HG02870 (cell line): ENCODE measurements at regions not wholly inside any gene's neighbourhood (a gene's known extent, or its start where the extent isn't known, plus 50 kb on each side); places are given as distances from the start of the nearest gene placed in this dataset.
"Not testable (repeated sequence)": the region's sequence is repeated elsewhere in the genome, so short reads cannot be mapped to it uniquely, and the experiment has no call there.

Experiments used
- ATAC-seq: cut with Tn5 transposase; IDR thresholded peaks from one replicate; pipeline ENCODE4 v1.9.1; 2021; ENCODE audit warnings: mild to moderate bottlenecking, moderate library complexity; ENCODE audit not compliant: unreplicated experiment

DNA sequence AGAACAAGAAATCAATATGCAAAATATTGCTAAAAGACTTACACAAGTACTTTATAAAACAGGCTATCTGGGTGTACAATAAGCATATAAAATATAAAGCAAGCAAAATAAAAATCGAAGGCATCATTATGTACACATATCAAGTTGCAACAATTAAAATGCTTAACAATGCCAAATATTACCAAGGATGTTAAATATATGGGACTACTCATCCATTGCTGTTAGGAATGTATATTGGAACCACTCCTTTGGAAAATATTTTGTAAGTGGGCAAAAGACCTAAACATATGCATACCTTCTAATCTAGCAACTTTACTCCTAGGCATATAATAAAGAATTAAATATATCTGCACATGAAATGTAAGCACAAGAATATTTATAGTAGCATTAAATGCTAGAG lies 632.6 kb upstream of the COX7C start:
- ATAC-seq: no peak

DNA sequence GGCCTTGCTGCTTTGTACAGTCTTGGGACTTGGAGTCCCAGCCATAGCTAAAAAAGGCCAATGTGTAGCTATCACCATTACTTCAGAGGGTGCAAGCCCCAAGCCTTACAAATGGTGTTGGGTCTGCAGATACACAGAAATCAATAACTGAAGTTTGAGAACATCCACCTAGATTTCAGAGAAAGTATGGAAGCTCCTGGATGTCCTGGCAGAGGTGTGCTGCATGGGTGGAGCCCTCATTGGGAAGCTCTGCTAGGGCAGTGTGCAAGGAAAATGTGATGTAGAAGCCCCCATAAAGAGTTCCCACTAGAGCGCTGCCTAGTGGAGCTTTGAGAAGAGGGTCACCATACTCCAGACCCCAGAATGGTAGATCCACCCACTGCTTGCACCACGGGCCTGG lies 626.7 kb upstream of the COX7C start:
- no peak for ATAC-seq

DNA sequence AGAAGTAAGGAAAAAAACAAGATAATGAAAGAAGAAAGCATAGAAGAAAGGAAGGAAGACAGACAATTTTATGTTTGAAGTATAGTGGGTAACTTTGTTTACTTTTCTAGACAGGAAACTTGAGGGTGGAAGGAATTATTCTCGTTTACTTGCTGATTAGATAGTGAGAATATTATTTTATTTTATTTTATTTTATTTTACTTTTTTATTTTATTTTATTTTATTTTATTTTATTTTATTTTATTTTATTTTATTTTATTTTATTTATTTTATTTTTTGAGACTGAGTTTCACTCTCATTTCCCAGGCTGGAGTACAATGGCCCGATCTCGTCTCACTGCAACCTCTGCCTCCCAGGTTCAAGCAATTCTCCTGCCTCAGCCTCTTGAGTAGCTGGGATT lies 623.1 kb upstream of the COX7C start:
- not testable (repeated sequence) for ATAC-seq

DNA sequence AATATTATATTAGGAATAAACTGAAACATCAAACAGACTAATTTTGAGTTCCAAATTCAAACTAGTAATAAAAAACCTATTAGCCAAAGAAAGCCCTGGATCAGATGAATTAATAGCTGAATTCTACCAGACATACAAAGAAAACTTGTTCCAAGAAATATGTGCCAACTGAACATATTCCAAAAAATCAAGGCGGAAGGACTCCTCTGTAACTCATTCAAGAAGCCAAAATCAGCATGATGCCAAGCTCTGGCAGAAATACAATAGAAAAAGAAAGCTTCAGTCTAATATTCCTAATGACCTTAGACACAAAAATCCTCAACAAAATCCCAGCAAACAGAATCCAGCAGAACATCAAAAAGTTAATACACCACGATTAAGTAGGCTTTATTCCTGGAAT lies 619.1 kb upstream of the COX7C start:
- no peak for ATAC-seq

DNA sequence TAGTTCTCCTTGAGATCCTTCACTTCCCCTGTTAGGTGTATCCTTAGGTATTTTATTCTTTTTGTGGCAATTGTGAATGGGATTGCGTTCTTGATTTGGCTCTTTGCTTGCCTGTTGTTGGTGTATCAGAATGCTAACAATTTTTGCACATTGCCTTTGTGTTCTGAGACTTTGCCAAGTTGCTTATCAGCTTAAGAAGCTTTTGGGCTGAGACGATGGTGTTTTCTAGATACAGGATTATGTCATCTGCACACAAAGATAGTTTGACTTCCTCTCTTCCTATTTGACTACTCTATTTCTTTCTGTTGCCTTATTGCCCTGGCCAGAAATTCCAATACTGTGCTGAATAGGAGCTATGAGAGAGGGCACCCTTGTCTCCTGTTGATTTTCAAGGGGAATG lies 609.4 kb upstream of the COX7C start:
- ATAC-seq: no peak

DNA sequence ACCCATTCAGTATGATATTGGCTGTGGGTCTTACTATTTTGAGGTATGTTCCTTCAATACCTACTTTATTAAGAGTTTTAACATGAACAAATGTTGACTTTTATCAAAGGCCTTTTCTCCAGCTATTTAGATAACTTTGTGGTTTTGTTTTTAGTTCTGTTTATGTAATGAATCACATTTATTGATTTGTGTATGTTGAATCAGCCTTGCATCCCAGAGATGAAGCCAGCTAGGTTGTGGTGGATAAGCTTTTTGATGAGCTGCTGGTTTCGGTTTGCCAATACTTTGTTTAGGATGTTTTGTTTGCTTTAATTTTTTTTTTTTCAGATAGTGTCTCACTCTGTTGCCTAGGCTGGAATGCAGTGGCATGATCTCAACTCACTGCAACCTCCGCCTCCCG lies 609.0 kb upstream of the COX7C start:
- no peak for ATAC-seq

DNA sequence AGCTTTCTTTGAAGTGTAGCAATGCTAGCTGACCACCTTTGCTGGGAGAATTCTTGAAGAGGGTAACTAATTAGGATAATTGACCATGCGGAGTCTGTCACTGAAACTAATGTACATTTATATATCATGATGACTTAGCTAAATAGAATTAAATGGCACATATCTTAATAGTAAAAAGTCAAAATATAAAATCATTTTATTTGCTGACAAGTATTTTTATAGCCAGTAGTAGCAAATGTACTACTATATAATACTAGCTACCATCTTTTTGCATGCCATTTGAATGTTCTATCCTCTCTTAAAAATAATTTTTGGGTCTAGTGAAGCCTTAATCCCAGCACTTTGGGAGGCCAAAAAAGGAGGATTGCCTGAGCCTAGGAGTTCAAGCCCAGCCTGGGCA lies 605.8 kb upstream of the COX7C start:
- ATAC-seq: no peak

DNA sequence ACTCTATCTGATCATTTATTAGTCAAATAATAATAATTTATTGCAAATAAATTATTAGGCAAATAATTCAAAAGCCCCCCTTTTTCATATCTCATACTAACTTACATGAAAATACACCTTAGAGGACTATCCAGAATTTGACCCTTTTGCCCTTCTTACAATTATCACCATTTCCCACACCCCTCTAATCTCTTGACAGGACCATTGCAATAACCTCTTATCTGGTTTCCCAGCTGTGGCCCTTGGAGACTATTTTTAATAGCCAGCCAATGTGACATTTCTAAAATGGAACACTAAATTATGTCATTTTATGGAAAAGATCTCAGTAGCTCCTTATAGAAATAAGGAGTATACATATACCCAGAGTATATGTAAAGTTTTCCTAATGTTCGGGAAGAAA lies 588.4 kb upstream of the COX7C start:
- ATAC-seq: no peak

DNA sequence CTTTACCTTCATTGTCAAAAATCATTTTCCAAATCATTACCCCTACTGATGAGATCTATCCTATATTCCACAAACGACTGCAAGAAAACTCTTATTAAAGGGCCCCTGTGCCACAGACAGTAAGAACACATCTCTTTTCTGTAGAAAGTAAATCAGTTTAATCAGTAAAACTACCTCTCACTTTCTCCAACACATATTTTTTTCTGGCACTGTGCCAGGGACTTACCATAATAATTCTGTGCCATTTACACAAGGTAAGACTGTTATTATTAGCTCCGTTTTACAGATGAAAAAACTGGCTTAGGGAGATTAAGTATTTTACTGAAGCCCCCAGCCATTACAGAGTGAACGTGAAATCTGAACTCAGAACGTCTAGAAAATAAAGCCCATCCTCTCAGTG lies 587.0 kb upstream of the COX7C start:
- ATAC-seq: no peak

DNA sequence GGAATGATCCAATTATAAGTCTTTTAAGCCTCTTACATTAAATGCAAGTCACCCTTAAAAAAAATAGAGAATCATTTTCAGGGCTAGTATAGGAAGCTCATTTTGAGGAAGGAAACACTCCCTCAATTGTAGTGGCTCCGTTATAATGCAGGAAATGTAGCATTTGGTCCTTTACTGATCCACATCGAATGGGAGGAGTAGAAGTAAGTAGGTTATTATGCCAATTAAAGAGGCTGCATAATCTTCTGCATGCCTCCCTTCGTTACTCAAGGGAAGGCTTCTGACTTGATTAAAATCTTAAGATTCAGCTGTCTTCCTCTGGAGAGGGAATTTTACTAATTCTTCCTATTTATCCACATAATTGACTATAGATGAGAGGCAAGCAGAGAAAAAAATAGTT lies 579.2 kb upstream of the COX7C start:
- no peak for ATAC-seq

DNA sequence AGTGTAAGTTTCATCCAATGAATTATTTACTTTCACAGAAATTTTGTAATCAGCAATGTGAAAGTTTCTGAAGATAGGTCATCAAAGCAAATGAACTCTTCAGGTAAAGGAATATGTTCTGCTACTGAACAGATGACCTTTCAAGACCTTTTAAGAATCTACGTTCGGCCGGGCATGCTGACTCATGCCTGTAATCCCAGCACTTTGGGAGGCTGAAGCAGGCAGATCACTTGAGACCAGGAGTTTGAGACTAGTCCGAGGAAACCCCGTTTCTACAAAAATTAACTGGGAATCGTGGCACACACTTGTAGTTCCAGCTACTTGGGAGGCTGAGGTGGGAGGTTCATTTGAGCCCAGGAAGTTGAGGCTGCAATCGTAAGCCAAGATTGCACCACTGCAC lies 578.4 kb upstream of the COX7C start:
- ATAC-seq: no peak

DNA sequence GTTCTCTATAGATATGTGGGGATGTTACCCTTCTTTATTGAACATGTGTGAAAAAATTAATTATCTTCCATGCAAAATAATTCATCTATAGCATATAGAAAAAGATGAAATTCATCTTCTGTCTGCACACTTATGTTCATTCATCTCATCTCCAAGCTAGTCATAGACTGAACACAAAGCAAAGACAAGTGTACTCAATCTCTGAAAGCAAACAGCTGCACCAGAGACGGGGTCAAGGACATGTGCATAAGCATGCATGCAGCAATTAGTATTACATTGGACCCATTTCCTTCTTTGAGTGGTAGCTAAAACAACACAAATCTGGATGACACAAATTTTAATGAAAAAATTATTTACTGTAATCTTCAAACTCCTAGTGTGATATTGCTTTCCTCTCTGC lies 547.0 kb upstream of the COX7C start:
- no peak for ATAC-seq

DNA sequence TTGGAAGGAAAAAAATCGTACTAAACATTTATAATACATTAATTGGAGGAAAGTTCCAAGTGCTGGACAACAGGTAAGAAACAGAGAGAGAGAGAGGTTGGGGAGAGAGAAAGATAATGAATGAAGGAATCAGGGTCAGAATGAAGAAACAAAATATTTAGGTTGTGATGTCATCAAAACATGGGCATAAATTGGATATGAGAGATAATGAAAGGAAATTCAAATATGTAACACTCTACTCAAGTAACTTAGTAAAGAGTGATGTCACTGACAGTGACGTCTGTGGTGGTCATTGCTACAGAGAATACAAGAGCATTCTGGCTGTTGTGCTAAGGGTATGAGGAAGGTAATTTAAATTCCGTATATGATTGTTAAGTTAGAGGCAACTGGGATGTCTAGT lies 543.4 kb upstream of the COX7C start:
- no peak for ATAC-seq

DNA sequence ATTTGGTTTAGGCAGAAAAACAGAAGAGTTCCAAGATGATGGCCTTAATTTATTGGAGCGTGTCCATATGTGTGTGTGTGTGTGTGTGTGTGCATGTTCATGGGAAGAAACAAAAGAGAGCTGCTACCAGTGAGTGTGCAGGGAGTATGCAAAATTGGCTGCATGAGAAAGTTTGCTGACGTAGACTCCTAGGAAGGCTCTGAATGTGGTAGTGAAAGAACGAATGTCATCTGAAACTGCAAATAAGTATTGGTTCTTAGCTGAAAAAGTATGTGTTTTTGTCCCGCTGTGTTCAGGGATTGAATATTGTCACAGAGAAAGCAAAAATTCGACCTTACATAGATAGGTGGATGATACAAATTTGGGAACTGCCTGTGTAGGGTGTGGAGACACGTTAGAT lies 542.6 kb upstream of the COX7C start:
- no peak for ATAC-seq

DNA sequence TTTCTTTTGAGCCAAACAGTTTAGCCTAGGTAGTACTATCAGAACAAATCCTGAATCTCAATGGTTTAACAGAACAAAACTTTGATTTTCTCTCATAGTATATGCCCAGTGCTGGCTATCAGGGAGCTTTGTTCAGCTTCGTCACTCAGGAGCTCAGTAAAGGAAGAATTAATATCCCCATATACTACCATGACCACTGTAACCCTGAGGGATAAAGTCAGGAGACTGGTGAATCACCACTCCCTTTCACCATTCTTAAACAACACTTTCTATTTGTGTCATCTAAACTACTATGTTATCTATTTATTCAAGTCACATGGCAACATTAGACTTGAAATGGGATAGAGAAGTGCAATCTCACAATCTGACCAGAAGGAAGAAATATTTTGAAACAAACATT lies 522.6 kb upstream of the COX7C start:
- ATAC-seq: no peak

DNA sequence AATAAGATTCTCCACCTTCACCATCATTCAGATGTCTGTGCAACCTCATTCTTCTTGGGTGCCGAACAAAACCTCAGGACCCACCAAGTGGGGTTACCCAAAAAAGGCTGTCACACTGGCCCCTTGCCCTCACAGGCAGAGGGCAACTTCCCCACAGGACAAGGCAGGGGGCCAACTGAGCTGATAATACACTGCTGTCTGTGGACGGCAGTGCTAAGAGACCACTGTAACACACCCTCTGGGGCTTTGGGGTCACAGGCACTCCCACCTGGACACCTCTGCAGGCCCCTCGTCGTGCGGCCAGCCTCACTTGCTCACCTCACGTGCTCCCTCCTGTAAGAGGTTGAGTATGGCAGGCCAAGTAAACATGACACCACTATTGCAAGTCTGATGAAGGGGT lies 515.8 kb upstream of the COX7C start:
- ATAC-seq: no peak

DNA sequence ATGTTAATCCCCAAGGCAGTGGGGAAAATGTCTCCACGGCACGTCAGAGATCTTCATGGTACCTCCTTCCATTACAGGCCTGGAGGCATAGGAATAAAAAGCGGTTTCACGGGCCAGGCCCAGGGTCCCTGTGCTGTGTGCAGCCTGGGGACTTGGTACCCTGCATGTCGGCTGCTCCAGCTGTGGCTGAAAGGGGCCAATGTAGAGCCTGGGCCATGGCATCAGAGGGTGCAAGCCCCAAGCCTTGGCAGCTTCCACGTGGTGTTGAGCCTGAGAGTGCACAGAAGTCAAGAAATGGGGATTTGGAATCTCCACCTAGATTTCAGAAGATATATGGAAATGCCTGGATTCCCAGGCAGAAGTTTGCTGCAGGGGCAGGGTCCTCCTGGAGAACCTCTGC lies 508.9 kb upstream of the COX7C start:
- ATAC-seq: no peak

DNA sequence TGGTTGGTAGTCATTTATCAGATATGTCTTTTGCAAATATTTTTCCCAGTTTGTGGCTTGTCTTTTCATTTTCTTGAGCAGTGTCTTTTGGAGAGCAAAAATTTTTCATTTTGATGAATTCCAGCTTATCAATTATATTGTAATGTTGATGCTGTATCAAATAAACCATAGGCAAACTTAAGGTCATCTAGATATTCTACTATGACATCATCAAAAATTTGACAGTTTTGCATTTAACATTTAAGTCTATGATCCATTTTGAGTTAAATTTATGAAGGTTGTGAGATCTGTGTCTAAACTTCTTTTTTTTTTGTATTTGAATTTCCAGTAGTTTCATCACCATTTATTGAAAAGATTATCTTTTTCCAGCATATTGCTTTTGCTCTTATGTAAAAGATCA lies 505.5 kb upstream of the COX7C start:
- ATAC-seq: no peak

DNA sequence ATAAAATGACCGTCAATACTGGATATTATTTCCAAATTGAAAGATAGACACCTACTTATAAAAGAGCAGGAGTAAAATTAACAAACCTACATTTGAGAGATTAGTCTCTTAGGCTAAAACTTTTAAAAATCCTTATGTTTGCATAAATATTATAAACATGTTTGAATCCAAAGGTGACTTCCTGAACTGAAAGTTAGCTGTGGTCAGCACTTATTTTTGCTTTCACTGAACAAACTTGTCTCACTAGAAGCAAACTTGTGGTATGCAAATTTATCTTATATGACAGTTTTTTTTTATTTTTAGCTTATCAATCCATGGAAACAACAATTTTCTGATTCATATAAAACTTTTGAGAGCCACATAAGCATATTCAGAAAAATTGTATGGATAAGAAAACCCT lies 502.6 kb upstream of the COX7C start:
- ATAC-seq: no peak

DNA sequence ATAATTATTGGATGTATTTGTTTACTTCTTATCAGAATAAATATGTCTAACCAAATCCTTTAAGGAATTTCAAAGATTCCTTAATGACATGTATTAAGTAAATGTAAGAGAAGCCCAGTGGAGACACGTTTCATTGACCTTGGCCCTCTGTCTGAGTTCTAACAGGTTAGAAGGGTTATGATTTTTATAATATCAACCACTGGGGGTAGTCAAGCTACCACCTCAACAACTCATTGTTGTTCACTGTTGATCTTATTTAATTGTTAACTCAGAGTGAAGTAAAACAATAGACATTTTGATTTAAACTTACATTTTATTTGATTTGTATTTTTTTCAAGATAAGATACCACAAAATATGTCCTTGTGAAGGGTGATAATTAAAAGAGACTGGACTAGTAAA lies 499.2 kb upstream of the COX7C start:
- no peak for ATAC-seq

DNA sequence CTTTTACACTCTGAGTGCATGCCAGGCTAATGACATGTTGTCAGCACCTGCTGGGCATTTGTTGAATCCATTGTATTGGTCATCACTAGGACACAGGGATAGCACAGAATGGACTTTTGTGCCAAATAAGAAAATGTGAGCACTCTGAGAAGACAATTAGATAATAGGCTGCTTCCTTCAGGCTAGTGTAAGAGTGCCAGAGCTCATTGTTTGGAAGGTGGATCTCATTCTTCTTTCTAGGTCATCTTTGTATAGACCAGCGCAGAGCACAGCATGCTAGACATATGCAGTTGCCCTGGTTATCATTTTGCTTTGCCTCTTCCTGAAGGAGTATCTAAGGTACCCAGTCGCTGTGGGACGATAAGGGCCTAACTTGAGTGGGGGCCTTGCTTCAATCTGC lies 493.4 kb upstream of the COX7C start:
- no peak for ATAC-seq

DNA sequence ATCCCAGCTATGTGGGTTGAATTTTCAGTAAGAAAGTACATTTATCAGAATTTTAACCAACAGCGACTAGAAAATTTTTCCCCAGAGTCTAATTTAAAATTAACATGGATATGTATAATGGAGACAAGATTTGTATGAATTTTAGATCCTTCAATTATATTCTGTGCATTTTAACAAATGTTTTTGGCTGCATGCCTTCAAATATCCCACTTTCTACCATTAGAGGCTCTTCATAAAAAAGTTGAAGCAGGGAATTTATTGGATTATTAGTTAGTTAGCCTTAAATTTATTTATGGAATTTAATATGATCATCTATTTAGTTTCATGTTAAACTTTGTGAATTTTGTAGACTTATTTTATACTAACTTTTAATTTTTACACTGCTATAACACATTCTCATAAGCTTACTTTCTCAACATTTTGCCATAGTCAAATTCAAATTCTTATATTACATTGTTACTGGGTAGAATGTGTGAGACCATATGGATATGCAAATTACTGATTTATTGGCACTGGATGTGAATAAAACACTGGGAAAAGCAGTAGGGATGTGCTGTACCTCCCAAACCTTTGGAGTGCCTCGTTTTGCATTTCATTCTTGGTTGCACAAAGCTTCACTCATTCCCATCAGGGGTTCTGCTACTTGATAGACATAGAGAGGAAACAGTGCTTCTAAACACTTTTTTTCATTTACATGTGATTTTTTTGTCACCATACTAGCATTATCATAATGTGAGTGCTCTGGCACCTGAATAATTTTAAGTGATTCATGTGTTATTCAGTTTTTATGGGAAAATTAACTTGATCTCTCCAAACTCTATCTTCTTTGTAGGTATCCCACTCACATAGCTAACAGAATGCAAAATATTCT lies 491.8 kb upstream of the COX7C start:
- no peak for ATAC-seq

DNA sequence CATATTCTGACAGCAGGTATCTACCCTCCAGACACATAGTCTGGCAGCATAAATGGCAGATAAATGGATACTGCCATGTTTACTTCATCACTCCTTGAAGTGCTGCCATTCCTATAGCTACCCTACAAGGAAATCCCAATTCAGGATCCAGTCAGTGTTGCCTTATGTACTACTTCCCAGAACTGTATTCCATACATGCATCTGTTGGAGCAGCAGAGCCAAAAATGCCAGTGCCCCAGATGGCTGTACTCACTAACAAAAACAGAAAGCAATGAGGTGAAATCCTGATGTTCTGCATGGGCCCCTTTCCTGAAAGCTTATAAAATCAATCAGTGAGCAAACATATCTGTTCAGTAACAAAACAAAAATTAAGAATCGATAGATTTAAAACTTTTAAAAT lies 490.0 kb upstream of the COX7C start:
- ATAC-seq: no peak
